ENCODE measurements at regions not wholly inside any gene's neighbourhood (a gene's known extent, or its start where the extent isn't known, plus 50 kb on each side); places are given as distances from the start of the nearest gene placed in this dataset.

- no peak for TF ChIP-seq CTCF (IDR thresholded peaks at IDR 0.05)
- no peak for TF ChIP-seq POLR2A (IDR thresholded peaks at IDR 0.05)
Observed at GRCh38 chr10:35720366-35720765, 78.3 kb upstream of the FZD8 start.

Data from Peyer's patch (tissue), 4 donors.